Hematopoietic multipotent progenitor cell (in vitro differentiated cells): ENCODE measurements at regions not wholly inside any gene's neighbourhood (a gene's known extent, or its start where the extent isn't known, plus 50 kb on each side); places are given as distances from the start of the nearest gene placed in this dataset.

ENCODE experiments used
- DNase-seq, 3 donors: peaks; one replicate each; pipeline ENCODE4 v3.0.0-alpha.2; 2011 to 2015; ENCODE audit warnings: low read depth in 2 of 3, low spot score in 2 of 3

DNA sequence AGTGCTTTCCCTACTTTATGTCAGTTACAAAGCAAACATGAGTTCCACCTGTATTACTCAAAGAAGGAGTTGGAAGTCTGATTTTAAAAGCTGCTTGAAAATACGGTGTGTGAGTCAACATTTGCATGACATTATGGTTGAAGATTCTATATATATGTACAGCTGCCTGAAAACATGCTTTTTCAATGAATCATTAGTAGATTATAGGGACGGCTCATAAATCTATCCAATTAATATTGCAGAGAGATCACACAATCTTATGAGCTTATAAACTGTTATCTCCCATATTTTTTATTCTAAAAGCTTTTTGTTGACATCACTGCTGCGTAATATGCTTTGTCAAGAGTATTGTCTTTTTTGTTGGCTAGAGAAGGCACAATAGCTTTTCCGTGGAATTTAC lies 873.8 kb downstream of the SLITRK6 start:
- no peak for DNase-seq

DNA sequence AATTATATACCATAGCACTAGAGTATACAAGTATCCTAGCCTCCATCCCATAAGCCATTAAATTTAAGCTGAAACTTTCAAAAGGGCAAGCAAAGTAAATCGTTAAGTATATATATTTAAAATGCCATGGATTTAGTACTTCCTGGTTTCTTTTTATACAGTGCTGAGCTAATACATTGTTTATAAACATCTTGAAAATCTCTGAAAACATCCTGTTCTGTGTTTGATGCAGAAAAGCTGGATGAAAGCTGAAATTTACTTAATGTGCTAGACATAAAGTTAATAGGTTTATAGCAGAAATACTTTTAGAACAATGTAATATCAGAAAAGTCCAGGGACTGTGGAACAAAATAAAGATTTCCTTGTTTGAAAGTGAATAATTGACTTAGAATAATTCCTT lies 875.4 kb downstream of the SLITRK6 start:
- DNase-seq: no peak

DNA sequence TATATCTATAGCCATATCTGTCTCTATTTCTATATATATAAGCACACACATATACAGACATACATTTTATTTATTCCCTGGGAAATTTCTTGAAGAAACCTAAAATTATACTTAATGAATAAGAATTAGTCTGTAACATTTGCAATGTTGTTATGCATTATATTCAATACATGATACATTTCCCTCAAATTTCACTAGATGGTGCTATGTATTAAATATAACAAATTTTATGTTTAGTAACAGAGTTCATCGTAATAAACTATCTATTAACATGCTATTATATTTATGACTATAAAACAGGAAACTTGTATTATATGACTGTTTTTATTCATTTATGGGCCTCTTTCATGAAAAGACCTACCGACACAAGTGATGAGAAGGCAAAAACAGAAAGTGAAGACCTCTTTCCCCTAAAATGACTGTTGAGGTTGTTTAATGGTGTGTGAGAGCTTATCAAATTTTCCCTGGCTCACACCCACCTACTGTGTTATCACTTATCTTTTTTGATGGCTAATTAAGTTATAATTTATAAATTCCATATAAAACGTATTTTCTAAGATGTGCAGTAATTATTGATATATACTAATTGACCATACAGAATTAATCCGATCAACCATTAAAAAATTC lies 881.9 kb downstream of the SLITRK6 start:
- peak in 1 of 3 donors; percentile 73 for DNase-seq

DNA sequence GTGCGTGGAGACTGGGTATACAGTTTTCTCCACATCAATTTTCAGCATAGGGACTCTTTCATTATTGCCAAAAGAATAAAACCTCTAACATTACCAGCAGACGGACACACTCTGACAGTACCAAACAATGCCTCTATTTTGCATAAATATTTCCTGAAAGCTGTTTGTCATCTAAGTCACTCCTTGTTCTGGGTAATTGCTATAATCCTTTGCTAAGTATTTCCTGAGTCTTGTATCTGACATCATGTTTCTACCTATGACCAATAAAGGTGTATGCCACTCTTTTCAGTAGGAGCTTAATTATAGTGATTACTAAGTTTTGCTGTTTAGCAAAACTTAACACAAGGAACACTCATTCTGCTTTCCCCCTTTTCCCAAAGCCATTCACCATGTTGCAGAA lies 886.5 kb downstream of the SLITRK6 start:
- no peak for DNase-seq

DNA sequence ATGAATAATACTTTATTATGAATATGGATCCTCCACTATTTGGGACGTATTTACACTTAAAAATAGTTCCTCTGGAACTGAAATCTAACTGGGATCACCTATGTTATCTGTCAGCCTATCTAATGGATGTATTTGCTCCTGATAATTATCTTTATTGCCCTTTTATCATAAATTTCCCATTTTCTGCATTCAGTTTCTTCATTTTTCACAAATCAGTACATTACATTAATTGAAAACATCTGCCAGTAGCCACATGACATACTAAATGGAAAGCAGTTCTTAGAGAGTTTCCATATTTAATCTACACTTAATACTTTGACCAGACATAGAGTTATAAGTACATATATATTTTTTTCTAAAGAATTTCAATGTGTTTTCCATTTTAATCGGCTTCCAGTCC lies 888.8 kb downstream of the SLITRK6 start:
- DNase-seq: no peak

DNA sequence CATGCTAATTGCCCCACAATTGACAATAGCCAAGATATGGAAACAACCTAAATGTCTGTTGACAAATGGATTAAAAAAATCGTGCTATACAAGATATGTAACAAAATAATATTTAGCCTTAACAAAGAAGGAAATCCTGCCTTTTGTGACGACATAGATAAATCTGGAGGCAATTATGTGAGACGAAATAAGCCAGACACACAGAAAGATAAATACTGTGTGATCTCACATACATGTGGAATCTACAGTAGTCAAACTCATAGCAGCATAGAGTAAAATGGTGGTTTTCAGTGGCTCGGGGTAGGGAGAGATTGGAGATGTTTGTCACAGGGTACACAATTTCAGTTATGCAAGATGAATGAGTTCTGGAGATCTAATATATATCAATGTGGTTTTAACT lies 895.8 kb downstream of the SLITRK6 start:
- no peak for DNase-seq

DNA sequence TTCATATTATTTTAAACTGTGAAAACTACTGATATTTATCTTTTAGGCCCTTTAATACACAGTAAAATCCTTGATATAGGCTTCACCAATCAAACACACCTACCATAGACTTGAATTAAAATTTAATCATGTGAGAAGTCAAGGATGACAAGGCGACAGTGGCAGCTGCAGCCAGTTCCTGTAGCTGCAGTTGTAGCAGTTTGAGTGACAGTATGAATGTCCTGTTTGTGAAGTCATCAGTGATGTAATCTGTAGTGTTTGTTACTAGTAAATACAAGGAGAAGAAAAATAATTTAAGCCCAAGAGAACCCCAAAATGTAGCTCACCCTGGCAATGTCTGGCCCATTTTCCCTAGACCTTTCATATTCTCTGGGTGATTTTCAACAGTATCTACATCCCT lies 897.0 kb downstream of the SLITRK6 start:
- DNase-seq: peak in 1 of 3 donors; percentile 44

DNA sequence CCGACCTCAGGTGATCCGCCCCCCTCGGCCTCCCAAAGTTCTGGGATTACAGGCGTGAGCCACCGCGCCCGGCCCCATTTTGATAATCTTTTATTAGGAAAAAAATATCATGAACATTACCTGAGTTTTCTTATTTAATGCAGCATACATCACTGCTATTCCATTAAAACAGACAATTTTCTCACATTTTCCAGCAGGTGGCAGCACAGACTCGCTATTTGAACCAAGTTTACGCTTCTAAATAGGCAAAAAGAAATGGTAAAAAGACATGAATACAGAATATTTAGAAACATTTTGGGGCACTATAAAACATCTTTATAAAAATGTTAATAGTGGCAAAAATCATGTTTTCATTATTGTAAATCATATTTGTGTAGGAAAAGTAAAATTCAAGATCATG lies 903.1 kb downstream of the SLITRK6 start:
- DNase-seq: peak in 2 of 3 donors; percentile 54 to 90

DNA sequence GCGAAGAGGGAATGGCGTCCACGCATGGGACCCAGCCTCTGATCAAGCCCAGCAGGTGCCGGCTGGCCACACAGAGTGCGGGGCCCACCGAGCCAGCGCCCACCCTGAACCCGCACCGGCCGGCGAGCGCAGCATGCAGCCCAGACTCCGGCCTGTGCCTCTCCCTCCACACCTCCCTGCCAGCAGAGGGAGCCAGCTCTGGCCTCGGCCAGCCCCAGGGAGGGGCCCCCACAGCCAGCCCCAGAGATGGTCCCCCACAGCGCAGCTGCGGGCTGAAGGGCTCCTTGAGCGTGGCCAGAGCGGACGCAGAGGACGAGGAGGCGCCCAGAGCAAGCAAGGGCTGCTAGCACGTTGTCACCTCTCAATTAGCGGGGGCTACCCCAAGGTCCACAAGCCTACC lies 904.5 kb downstream of the SLITRK6 start:
- DNase-seq: no peak

DNA sequence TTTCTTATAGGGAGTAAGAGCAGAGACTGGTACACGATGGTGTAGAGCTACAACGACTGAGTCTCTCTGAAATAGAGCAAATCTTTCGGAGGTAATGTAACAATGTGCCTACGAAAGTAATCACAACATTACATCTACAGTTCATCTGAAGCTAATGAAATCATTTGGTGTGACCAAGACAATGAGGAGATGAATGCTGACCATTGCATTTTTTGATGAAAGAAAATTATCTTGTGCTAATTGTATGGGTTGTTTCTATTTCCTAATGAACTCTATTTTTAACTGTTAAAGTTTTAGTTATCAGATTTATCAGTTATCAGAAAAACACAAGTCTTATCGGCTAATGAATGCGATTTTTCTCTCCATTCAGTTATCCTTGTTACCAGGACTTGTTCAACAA lies 913.4 kb downstream of the SLITRK6 start:
- DNase-seq: no peak

DNA sequence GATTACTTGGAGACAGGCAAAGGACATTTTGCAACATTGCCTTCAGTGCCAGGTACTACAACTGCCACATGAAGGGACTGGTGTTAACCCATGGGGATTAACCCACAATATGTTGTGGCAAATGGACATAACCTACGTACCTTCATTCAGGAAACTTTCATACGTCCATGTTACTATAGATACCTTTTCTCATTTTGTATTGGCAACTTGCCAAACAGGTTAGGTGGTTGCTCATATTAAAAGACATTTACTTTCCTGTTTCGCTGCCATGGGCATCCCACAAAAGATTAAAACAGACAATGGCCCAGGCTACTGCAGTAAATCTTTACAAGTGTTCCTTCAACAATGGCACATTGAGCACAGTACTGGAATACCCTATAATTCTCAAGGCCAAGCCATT lies 925.3 kb downstream of the SLITRK6 start:
- no peak for DNase-seq

DNA sequence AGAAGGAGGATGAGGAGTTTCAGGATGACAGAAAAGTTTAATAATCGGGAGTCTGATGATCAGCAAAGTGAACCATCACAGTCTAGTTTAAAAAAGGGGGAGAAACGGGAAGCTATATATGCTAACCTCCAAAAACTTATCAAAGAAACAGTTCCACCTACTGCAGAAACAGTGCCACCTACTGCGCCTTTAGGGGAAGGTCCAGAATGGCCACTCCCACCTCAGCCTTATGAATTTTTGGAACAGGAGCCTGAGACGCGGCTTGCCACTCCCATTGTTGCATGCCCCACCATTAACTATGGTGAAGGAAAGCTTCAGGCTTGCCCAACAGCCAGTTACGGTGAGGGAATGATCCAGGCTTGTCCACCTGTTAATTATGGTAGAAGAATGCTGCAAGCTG lies 929.0 kb downstream of the SLITRK6 start:
- peak in 2 of 3 donors; percentile 14 to 22 for DNase-seq

DNA sequence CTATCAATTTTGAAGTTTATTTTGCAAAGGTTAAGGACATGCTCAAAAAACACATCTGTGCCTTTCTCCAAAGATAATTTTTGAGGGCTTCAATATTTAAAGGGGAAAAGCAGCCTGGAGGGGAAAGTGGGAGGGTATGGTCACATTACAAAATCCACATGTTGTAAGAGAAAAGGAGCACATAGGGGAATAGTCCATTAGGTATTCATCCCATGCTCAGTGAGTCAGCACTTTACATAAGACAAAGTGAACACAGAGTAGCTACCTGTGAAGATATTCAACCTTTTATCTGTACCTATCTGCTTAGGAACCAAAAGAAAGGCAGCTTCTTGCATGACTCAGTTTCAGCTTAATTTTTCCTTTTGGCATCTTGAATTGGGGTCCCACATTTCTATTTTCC lies 932.0 kb downstream of the SLITRK6 start:
- DNase-seq: no peak

DNA sequence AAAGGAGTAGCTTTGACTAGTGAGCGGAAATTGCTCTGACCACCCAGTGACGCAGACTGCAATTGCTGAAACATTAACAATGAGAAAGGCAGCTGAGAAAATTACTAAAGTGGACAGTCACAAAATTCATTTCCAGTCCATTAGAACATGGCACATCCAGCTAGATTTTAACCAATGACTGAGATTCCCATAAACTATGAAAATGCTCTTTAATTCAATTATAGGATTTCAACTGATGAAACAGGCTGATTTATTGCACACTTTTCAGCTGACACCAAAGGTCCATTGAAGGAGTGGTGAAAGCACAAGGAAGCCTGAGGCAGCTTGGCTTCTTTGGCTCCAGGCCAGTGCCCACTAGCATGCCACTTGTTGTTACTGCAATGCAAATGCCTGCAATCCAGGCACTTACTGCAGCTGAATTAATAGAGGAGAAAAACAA lies 933.4 kb downstream of the SLITRK6 start:
- DNase-seq: no peak

DNA sequence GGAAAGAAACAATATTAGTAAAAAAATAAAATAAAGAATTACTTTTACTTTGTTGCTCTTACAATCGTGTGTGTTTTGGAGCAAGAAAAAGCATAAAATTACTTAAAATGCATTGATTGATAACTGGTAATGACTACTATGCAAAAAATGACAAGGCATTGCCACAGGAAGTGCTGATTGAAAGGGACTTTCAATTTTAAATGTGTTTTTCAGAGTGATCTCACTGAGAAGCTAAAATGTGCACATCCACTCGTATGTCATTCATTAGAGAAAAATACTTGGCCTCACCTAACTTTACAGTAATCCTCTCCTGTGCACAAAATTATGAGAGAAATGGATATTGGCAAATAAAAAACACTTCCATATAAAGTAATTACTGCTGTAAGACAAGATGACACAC lies 934.9 kb downstream of the SLITRK6 start:
- DNase-seq: no peak

DNA sequence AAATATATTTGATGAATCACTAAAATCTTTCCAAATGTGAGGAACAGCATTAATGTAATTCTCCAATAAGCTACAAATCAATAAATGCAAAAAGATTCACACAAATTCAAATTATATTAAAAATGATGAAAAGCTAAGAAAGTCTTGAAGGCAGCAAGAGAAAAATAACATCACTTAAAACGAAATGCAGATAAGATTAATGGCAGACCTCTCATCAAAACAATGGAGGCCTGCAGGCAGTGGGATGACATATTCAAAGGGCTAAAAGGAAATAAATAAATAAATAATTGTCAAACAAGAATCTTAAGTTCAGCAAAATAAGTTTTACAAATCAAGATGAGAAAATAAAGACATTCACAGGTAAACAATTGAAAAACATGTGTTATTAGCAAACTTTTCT lies 952.1 kb downstream of the SLITRK6 start:
- DNase-seq: no peak

DNA sequence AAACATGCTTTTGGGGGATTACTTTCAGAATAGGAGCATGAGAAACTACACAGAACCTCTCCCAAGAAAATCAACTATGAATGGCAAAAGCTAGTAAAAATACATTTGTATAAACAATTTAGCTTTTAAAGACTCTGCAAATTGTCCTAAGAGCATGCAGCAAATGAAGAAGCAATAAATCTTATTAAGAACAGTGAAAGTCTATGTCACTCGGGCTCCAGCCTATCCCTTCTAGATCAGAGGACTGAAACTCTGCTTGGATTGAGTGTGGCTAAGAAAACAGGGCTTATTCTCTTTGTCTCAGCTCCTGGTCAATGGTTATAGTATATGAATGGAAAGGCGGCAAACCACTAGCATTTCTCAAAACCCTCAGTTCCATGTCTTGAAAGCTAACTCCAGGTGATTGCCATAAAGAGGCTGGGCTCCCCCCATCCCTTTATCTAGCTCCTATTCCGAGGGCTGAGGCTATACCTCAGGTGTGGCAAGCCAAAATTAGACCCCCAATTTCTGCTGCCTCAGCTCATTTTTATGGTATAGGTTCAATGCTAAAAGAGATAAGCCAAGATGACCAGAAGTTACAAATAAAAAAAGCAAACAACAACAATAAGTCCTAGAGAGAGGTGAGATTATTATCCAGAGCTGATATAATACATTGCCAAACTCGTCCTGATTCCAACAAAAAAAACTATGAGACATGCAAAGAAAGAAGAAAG lies 953.2 kb downstream of the SLITRK6 start:
- no peak for DNase-seq

DNA sequence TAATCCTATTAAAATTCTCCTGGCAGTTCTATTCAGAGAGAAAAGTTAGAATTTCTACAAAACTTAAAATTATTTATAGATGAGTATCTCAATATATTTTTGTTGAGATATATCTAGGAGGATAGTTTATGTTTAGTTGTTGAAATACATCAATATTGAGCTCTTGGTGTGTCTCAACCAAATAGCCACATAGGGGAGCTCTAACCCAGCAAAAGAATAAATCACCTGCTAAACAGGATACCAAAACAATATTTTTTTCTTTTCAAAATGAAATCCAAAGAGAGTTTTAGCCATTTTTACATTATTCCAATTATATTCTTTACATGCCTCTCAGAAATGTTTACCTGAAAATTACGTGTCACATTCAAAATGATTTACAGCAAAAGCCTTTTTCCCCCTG lies 954.7 kb downstream of the SLITRK6 start:
- peak in 2 of 3 donors; percentile 22 to 72 for DNase-seq

DNA sequence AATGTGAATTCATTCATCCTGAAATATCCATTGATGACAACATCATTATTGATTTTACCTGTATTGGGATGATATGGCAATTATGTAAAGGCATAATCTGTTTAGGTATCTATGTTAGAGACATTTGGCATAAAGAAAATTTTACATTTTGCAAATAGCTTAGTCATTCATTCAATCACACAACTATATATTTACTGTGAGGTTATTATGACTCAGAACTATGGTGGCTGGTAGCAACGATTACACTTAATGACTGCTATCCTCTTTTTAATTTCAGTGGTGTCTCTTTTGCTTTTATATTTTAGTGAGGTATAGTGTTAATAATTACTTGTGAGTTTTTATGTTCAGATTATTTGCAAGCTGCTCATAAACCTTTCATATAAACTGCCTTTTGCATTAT lies 955.9 kb downstream of the SLITRK6 start:
- DNase-seq: no peak

DNA sequence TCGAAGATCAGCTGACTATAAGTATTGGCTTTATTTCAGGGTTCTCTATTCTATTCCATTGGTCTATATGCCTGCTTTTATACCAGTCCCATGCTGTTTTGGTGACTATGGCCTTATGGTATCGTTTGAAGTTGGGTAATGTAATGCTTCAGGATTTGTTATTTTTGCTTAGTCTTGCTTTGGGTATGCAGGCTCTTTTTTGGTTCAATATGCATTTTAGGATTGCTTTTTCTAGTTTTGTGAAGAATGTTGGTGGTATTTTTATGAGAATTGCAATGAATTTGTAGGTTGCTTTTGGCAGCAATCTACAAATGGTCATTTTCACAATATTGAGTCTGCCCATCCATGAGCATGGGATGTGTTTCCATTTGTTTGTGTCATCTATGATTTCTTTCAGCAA lies 951.9 kb upstream of the SLITRK1 start:
- no peak for DNase-seq

DNA sequence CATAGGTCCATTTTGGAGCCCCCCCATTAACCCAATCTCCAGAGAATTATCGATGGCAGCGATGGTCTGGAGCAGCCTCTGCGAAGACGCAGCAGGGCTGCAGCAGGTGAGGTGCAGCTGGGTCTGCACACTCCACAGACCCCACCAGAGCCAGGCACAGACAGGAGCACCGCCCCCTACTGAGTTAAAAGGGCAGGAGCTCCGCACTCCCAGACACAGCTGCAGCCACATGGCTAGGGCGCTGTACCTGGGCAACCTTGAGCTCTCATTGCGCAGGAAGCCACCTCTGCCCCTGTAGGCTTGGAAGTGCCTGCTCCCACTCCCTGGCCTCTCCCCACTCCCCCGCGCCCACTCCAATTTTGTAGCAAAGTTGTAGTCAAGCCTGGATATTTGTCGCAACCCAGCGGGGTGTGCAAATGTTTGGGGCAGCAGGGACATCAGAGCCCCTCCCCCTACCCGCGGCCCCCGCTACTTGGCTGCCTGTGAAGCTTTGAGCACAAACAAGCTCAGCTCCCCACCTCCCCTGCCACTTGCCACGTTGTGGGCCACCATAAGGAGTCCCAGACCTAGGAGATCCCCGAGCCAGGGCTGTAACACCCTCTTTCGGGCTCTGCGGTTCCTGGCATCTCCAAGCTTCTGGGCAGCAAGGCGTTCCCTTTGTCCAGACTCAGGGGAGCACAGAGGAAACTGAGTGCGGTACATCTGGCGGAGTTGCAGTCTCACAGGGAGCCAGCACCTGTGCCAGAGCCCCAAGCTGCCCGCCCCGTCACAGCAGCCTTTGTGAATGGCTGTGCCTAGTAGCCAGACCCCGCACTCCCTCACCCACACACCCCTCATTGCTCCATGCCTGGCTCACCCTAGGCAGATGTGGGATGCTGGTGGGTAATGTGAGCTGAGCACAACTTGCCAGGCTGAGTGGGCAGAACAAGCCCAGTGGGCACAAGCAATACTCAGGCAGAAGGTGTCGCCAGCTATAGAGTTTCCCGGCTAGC lies 949.7 kb upstream of the SLITRK1 start:
- no peak for DNase-seq
